ENCODE measurements at regions not wholly inside any gene's neighbourhood (a gene's known extent, or its start where the extent isn't known, plus 50 kb on each side); places are given as distances from the start of the nearest gene placed in this dataset.

DNA sequence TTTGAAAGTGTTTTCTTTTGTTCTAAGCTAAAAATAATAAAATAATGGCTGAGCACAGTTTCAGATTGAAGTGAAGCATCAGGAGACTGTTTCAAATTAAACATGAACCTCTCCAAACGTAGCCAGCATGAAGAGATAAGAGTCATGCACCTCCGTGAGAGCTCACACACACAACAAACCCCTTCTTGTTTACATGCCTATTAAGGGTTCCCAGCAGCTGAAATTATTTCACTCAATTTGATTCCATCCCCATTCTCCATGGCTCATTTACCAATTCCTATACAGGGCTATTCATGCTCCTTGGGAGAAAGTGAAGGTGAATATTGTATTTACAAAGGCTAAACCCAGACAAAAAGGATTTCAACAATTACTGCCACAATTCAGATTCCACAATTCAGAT lies 954.1 kb upstream of the INTU start:
- no peak for DNase-seq

GRCh38 chr4:126679303-126679702 lies 953.5 kb upstream of the INTU start:
- DNase-seq: no peak

- no peak for DNase-seq
These were observed 950.5 kb upstream of the INTU start for GRCh38 chr4:126682250-126682649.

- no peak for DNase-seq
These were observed 946.3 kb upstream of the INTU start for GRCh38 chr4:126686491-126686890.

DNA sequence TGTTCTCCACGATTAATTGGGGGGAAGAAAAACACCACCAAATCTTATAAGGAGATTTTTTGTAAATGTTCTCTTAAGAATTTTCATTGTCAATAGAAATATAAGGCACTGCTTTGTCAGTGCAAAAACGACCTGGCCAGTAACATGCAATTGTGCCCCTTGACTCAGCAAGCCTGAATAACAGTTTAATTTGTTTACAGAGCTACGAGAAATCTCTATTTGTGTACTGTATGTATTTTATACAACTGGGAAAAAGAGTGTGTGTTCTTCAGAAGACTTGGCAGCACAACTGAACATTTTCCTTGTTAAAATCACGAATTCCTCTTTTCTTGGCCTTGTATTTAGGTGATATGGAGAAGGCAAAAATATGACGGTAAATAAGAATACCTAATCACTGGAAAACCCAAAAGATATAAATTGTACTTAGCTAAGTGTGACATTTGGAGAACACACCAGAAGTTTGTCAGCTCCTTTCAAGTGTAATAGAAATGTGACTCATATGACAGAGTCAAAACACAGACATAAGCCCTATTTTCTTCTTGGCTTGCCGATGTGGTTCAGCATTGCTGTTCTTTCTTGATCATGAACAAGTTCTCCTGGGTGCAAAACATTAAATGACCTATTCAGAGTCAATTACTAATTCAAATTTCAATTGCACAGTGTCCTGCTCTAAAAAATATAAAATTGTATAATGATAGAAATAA lies 945.0 kb upstream of the INTU start:
- peak; percentile 25 to 65 (median 33) for DNase-seq

DNA sequence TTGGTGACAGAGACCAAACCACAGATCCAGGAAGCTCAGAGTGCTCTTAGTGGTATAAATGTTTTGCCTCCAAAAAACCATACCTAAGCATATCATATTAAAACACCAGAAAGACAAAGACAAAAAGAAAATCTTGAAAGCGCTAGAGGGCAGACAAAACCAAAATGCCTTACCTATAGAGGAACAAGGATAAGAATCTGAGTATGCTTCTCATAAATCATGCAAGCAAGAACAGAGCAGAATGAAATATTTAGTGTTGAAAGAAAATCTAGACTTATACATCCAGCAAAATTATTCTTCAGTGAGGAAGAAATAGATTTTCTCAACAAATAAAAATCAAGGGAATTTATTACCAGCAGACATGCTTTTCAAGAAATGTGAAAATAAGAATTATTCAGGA lies 941.0 kb upstream of the INTU start:
- DNase-seq: no peak

DNA sequence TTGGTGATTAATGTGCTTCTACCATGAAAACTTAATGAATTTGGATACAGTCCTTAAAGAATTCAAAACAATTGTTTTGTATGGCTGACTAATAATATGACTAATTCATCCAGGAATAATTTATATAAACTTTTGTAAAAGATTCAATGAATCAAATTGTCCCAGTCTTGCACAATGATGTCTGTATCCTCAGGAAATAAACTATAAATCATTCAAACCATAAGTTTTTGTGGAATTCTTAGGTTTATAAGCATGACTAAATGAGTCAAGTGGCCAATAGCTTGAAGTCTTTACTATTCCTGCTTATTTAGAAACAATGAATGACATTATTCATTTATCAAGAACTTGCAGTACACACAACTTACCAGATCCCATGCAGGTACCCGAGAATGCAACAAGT lies 935.0 kb upstream of the INTU start:
- peak in 1 of 3 donors; percentile 67 for DNase-seq

DNA sequence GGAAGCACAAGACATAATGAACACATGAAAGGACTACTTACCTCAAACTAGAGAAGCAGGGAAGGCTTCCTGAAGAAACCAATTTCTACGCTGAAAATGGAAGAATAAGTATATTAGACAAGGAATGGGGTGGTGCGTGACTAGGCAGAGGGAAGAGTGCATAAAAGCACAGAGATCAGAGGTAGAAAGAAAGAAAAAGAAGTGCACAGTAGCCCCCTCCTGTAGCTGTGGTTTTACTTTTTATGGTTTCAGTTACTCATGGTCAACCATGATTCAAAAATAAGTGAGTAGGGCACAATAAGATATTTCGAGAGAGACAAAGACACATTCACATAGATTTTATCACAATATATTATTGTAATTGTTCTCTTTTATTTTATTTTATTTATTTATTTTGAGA lies 934.5 kb upstream of the INTU start:
- DNase-seq: no peak

DNA sequence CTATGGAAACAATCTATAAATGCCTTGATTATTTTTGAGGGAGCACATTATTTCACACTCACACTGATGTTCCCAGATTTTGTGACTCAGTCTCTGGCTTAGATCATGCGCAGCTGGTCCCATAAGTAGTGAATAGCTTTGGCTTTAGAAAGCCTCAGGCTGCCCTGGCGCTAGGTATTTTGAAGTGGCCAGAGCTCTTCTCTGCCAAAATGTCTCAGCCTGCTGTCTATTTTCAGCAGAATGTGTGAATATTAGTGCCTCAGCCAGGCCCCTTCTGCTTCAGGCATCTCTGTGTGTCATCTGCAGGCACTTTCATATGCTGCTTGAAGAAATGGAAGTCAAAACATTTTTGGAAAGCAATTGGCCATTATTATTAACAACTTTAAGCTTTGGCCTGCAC lies 931.0 kb upstream of the INTU start:
- DNase-seq: peak; percentile 48 to 62 (median 52)

- no peak for DNase-seq
These were observed 930.0 kb upstream of the INTU start for GRCh38 chr4:126702747-126703146.

- peak in 1 of 3 donors; percentile 16 for DNase-seq
These were observed 927.5 kb upstream of the INTU start for GRCh38 chr4:126705266-126705665.

GRCh38 chr4:126708716-126709115 lies 924.0 kb upstream of the INTU start:
- DNase-seq: no peak

DNA sequence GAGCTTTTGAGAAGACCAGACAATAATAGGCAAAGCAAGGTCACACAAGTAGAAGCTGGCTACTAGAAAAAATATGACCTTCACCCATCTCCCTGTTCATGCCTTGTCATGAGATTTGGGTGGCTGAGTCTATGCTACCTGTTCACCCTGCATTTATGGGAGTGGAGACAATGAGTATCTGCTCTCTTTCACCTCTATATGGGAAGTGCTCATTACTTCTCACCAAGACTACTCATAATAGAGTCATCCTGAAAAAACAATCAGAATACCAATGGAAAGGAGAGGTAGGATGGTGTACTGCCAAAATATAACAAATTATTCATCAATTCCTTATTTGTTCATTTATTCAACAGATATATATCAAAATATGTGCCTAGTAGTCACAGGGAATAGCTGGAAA lies 921.8 kb upstream of the INTU start:
- no peak for DNase-seq

DNA sequence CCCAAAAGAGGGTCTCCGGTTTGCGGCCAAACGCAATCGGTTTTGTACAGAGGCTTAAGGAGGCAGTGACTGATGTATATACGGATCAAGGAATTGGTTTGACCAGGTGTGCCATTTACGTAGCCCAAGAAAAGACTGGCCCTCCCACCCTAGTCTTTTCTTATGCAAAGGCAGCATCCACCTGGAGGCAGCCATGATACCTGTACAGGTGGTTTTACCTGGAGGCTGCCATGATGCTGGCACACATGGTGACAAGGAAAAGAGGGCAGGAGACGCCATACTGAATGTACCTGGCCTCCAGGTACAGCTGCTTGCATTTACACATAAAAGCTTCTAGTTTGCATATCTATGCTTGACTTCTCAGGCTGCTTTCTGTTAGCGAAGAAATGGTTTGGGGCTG lies 917.7 kb upstream of the INTU start:
- DNase-seq: no peak

DNA sequence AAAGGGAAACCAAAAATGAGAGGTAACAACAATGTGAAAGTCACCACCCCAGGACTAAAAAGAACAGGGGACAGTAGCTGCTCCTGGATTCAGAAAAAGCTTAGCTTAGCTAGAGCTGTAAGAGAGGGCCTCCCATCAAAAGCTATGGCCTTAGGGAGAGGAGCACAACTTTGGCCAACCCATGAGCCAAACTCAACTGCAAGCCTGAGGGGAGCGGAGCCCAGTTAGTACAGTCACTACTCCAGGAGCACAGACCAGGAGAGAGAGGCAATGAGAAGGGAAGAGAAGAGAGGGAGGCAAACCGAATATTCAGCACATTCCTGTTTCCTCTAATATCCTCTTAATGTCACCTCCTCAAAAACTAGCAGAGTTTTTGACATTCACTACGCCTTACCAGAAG lies 917.1 kb upstream of the INTU start:
- DNase-seq: no peak

- DNase-seq: peak in 1 of 3 donors; percentile 12
These were observed 914.6 kb upstream of the INTU start for GRCh38 chr4:126718136-126718535.

- DNase-seq: peak; percentile 12 to 35 (median 14)
These were observed 912.9 kb upstream of the INTU start for GRCh38 chr4:126719852-126720251.

- DNase-seq: no peak
These were observed 906.9 kb upstream of the INTU start for GRCh38 chr4:126725906-126726305.

- peak in 1 of 3 donors; percentile 11 for DNase-seq
These were observed 905.3 kb upstream of the INTU start for GRCh38 chr4:126727461-126727860.

DNA sequence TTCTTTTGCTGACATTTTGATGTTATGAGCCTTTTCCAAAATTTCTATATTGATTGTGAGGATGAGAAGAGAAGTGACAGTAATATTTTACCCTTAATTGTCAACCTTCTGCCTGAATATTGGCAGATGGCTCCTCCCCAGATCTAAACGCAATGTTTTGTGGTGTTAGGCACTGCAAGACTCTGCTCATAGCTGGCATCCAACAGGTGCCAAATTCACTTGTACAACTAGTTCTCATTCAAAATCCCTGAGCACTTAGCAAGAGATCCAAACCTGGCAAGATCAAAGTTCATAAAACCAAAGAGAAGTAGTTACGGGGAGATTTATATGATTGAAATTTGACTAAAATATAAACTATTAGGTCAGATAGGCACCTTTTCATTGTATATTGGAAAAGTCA lies 901.7 kb upstream of the INTU start:
- DNase-seq: no peak

- no peak for DNase-seq
These were observed 899.5 kb upstream of the INTU start for GRCh38 chr4:126733301-126733700.

DNA sequence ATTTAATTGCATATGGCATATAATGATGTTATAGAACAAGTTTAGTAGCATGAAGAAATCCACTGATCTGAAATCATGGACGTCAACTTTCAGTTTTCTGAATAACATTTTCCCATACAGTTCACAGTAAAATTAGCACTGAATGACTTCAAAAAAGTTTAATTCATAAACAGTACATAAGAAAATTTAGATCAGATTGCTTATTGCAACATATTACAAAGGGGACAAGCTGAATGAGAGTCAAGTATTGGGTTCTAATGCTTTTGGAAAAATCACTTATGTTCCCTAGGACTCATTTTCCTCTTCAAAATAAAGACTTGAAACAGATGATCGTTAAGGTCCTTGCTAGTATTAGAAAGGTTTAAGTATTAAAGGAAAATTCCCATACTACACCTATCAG lies 898.3 kb upstream of the INTU start:
- no peak for DNase-seq

DNA sequence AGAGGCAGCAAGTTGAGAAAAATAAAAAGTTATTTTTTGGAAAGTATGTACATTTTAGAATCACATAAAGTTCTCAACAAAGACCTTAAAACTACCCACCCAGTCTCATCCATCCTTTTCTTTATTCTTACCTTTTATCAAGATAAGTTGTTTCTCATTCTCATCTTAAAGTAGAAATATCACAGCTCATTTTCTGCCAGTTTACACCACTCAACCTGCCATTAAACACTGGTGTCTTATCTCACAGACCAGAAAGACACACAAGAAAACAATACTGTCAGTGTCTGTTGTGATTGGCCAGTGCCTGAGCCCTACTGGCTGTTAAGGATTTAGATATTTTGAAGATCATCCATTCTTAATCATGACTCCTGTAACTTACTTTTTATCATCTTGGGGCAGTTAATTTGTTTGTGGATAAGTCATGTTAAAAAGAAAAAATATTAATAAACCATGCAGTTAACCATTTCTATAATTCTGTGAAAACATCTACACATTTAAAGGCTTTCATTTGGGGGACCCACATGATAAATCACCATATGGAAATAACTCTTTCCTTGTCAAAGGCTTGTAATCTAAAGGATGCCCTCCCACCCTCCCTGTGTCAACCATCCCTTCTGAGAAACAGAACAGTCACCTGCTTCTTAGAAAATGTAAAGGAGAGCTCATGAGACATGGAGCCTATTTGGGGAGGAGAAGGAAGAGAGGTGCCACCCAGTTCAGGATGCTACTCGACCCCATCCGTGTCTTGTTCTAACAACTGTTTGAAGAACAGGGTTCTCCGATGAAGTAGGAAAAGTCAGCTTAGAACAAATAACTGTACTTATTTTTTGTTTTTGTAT lies 897.2 kb upstream of the INTU start:
- no peak for DNase-seq

- DNase-seq: no peak
These were observed 896.6 kb upstream of the INTU start for GRCh38 chr4:126736133-126736518.

Data from muscle of back (tissue), 3 donors.